Heart left ventricle (tissue), 13 donors: ENCODE measurements at regions not wholly inside any gene's neighbourhood (a gene's known extent, or its start where the extent isn't known, plus 50 kb on each side); places are given as distances from the start of the nearest gene placed in this dataset.

ENCODE experiments used
- POLR2A ChIP-seq, 2 donors: fragments of 450-650 bp; IDR thresholded peaks; one replicate each; pipeline ENCODE4 v1.6.1; 2017; ENCODE audit warnings: antibody characterized with exemption in 2 of 2, mild to moderate bottlenecking in 2 of 2, moderate library complexity in 2 of 2
- TF ChIP-seq, protein P1 (sequence below), 12 donors: fragments of 200-600 bp; sonication (generic) in 4 of 12; IDR thresholded peaks; one replicate each; pipeline versions ENCODE4 v1.5.0 to v1.8.0; 2018 to 2022; ENCODE audit warnings: antibody characterized with exemption in 12 of 12, mild to moderate bottlenecking in 5 of 12
- donor health status: ischemic (EF 13 %, LVEDD 7.1; RV severe dilation, severe dysfunction).
- donor health status: DM: no; HTN: yes; CAD: no.
- donor health status: DM: no; HTN: no; CAD: no.
- donor health status: ischemic (EF 25% LVEDD 6.9; RV normal size, moderate dysfunction).
- donor health status: ischemic (EF 25% LVEDD 5.7; RV mildly dilated, moderate dysfunction).
- donor health status: ischemic (EF 35%, LVEDD 5.7; RV mildly dilated, moderate dysfunction).
- donor health status: nonischemic (EF 11% LVEDD 7.7; RV severe dilation, severe dysfunction).
- donor health status: DM: yes; HTN: yes; CAD: no.
- donor health status: PGD.
- donor health status: ischemic (EF 29% LVEDD 5.4; RV normal size, mild dysfunction).
- donor health status: nonischemic (EF 23%, LVEDD 6.1; RV moderate dilation, normal function).

- no peak for TF ChIP-seq POLR2A (IDR thresholded peaks at IDR 0.05)
- TF ChIP-seq, protein P1, sequence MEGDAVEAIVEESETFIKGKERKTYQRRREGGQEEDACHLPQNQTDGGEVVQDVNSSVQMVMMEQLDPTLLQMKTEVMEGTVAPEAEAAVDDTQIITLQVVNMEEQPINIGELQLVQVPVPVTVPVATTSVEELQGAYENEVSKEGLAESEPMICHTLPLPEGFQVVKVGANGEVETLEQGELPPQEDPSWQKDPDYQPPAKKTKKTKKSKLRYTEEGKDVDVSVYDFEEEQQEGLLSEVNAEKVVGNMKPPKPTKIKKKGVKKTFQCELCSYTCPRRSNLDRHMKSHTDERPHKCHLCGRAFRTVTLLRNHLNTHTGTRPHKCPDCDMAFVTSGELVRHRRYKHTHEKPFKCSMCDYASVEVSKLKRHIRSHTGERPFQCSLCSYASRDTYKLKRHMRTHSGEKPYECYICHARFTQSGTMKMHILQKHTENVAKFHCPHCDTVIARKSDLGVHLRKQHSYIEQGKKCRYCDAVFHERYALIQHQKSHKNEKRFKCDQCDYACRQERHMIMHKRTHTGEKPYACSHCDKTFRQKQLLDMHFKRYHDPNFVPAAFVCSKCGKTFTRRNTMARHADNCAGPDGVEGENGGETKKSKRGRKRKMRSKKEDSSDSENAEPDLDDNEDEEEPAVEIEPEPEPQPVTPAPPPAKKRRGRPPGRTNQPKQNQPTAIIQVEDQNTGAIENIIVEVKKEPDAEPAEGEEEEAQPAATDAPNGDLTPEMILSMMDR (IDR thresholded peaks at IDR 0.05): no peak
Observed at GRCh38 chr3:22453906-22454535, 703.0 kb upstream of the ZNF385D start.
